Pancreas (tissue), 10 donors: ENCODE measurements at regions not wholly inside any gene's neighbourhood (a gene's known extent, or its start where the extent isn't known, plus 50 kb on each side); places are given as distances from the start of the nearest gene placed in this dataset.
"Not testable (repeated sequence)": the region's sequence is repeated elsewhere in the genome, so short reads cannot be mapped to it uniquely, and the experiment has no call there.

ENCODE experiments used
- ATAC-seq, 4 donors: fragments of 200-7000 bp; cut with Tn5 transposase; one replicate each; pipeline versions ENCODE4 v1.8.0 to v1.9.1; 2020; ENCODE audit warnings: mild to moderate bottlenecking in 4 of 4, moderate library complexity in 4 of 4
- DNase-seq, 6 donors: peaks; one replicate each; pipeline ENCODE4 v3.0.0-alpha.2; 2020
- FAIRE-seq: peaks from 2 replicates; lab custom pipeline; 2012; peaks lifted over from hg19 to GRCh38; lab: Jason Lieb, UNC
- H3K27ac ChIP-seq, 4 donors: fragments of 200-600 bp; sonication (generic); 1 replicate in 3 of 4; 2 replicates in 1 of 4; pipeline versions ENCODE4 v1.5.0 to v1.8.0; 2020
- H3K27me3 ChIP-seq, 4 donors: fragments of 200-600 bp; one replicate each; pipeline ENCODE4 v1.8.0; 2021
- H3K36me3 ChIP-seq, 3 donors: fragments of 200-600 bp; sonication (generic) in 1 of 3; one replicate each; pipeline versions ENCODE4 v1.5.0 to v1.8.0; 2020 to 2021
- H3K4me1 ChIP-seq, 3 donors: fragments of 200-600 bp; one replicate each; pipeline ENCODE4 v1.8.0; 2021
- H3K4me3 ChIP-seq, 4 donors: fragments of 200-600 bp; sonication (generic) in 2 of 4; one replicate each; pipeline versions ENCODE4 v1.5.0 to v1.8.0; 2020 to 2021
- H3K9me3 ChIP-seq, 4 donors: fragments of 200-600 bp; one replicate each; pipeline ENCODE4 v1.8.0; 2021
- WGBS, 2 donors: extraction: QIAGEN DNeasy Blood & Tissue Kit; methylation state at CpG; one replicate each; pipeline ENCODE4 v1.1.7; 2013; 5-methylcytosine and 5-hydroxymethylcytosine counted together
- intact Hi-C, 3 donors: fragments of 100-400 bp; cut with DNase I; formaldehyde crosslinking; loops; one replicate each; pipeline versions ENCODE4 v1.11.1 to v1.14.2; 2022
- TF ChIP-seq, protein P1 (sequence below), 4 donors: fragments of 200-600 bp; sonication (generic) in 3 of 4; IDR thresholded peaks; one replicate each; pipeline versions ENCODE4 v1.5.0 to v1.8.0; 2021; ENCODE audit warnings: antibody characterized with exemption in 4 of 4
- donor health status: healthy with polysubstance abuse.
- donor health status: DM: no; HTN: no; CAD: no; lungs with moderate emphysema.
- donor health status: DM: no; HTN: no; CAD: no.
- donor health status: control.
- donor health status: control.
- donor health status: Bipolar disorder and iron deficiency.
- donor health status: DM: yes; HTN: yes; CAD: no.
- donor health status: DM: no; HTN: no; CAD: no.
- donor health status: DM: no; HTN: no; CAD: no.
- donor health status: DM: yes; HTN: yes; CAD: no.

DNA sequence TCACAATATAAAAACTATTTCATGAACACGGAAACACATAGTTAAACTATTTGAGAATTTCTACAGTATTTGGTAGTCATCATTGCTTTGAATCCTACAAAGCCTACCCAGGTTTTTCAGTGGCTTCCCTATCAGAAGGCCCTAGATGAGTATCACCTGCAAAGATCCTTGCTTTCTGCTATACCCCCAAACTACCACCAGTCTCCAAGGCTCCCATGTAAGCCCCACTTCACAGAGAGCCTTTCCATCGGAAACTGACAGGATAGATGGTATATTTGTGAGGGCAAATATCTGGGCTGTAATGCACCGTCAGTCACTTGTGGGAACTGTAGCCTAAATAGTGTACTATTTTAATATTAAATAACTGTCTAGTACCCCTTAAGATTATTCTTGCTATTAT is 674.3 kb downstream of the BRINP3 start:
- no peak for FAIRE-seq
- no peak for DNase-seq
- WGBS, 2 donors, result 42 to 43% methylated on average over 2 of the region's 3 CpGs
- no peaks in the 10 kb centered on the region for H3K9me3 ChIP-seq
- no peaks in the 10 kb centered on the region for H3K4me1 ChIP-seq
- intact Hi-C loops, result no loop called here
- H3K36me3 ChIP-seq, result no peaks in the 10 kb centered on the region
- no peak overlapping the region for H3K27ac ChIP-seq
- ATAC-seq, result no peak
- TF ChIP-seq, protein P1, sequence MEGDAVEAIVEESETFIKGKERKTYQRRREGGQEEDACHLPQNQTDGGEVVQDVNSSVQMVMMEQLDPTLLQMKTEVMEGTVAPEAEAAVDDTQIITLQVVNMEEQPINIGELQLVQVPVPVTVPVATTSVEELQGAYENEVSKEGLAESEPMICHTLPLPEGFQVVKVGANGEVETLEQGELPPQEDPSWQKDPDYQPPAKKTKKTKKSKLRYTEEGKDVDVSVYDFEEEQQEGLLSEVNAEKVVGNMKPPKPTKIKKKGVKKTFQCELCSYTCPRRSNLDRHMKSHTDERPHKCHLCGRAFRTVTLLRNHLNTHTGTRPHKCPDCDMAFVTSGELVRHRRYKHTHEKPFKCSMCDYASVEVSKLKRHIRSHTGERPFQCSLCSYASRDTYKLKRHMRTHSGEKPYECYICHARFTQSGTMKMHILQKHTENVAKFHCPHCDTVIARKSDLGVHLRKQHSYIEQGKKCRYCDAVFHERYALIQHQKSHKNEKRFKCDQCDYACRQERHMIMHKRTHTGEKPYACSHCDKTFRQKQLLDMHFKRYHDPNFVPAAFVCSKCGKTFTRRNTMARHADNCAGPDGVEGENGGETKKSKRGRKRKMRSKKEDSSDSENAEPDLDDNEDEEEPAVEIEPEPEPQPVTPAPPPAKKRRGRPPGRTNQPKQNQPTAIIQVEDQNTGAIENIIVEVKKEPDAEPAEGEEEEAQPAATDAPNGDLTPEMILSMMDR (IDR thresholded peaks at IDR 0.05), result no peak
- no peak overlapping the region for H3K4me3 ChIP-seq
- H3K27me3 ChIP-seq, result no peaks in the 10 kb centered on the region

DNA sequence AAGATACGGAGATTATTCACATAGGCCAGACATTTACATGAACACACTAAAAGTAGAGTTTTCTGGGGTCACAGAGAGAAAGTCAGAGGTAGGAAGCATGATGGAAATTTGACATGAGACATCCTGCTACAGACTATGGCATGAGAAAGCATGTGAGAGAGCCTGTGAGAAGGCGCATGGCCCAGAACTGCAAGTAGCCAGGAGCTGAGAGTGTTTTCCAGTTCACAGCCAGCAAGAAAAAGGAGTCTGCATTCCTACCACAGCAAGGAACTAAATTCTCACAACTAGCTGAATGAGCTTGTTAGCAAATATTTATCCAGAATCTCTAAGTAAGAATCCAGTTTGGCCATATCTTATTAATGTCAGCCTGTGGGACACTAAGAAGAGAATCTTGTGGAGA is 673.3 kb downstream of the BRINP3 start:
- no peaks in the 10 kb centered on the region for H3K4me1 ChIP-seq
- TF ChIP-seq, protein P1 (IDR thresholded peaks at IDR 0.05), result no peak
- no peak overlapping the region for H3K4me3 ChIP-seq
- no peak for FAIRE-seq
- H3K27me3 ChIP-seq, result no peaks in the 10 kb centered on the region
- H3K9me3 ChIP-seq, result no peaks in the 10 kb centered on the region
- H3K36me3 ChIP-seq, result no peaks in the 10 kb centered on the region
- ATAC-seq, result no peak
- DNase-seq, result no peak
- intact Hi-C loops, result no loop called here
- H3K27ac ChIP-seq, result no peak overlapping the region
- WGBS, 2 donors, result 87 to 88% methylated on average over 2 of the region's 2 CpGs

DNA sequence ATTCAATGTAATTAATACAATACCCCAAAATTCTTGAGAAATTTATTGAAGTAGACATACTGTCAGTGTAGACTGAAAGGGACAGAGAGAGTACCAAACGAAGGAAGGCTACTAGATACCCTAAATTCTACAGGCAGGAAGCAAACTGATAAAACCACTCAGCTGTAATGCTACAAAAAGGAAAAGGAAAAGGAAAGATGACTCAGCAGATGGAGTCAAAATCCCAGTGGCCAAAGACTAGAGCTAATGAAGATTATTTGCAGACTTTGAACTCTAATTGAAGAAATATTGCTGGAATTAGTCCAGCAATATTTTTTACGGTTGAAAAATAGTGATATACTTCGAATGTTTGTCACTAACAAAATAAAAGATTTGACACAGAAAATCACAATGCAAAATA is 671.9 kb downstream of the BRINP3 start:
- TF ChIP-seq, protein P1 (IDR thresholded peaks at IDR 0.05), result no peak
- FAIRE-seq (no peak), DNase-seq (no peak), ATAC-seq (no peak)
- H3K4me3 ChIP-seq, result no peak overlapping the region
- H3K27me3 ChIP-seq, result no peaks in the 10 kb centered on the region
- intact Hi-C loops, result no loop called here
- no peak overlapping the region for H3K27ac ChIP-seq
- no peaks in the 10 kb centered on the region for H3K9me3 ChIP-seq
- WGBS, 2 donors, result 49 to 61% methylated on average over 3 of the region's 3 CpGs
- H3K36me3 ChIP-seq, result no peaks in the 10 kb centered on the region
- H3K4me1 ChIP-seq, result no peaks in the 10 kb centered on the region

DNA sequence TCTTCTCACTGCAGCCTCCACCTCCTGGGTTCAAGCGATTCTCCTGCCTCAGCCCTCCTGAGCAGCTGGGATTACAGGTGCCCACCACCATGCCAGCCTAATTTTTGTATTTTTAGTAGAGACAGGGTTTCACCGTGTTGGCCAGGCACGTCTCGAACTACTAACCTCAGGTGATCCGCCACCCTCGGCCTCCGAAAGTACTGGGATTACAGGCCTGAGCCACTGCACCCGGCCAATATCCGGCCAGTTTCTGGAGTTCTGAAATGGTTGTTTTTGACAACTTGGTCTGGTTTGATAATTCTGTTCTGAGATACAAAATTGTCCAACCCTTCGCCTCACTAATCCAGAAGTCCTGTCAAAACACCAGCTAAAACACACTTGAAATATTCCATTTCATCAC is 667.0 kb downstream of the BRINP3 start:
- intact Hi-C loops, H3K4me3 ChIP-seq, H3K4me1 ChIP-seq, FAIRE-seq, H3K27me3 ChIP-seq, ATAC-seq, H3K27ac ChIP-seq, H3K9me3 ChIP-seq, DNase-seq, H3K36me3 ChIP-seq: not testable (repeated sequence)
- WGBS, 2 donors, result 91 to 93% methylated on average over 10 of the region's 10 CpGs

DNA sequence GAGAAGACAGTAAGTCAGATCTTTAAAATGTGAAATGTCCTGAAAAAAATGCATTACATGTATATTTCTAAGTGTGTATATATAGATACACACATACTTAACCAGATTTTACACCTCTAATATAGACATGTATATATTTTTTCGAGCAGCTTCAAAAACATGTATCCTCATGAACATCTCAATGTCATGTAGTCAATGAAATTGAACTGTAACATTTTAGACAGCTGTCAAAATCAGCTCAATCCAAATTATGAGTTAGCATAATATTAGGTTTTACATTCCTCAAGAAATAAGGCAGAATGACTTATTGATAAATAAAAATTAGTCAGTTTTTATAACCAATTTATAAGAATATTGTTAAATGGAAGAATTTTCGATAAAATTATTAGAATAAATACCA is 665.7 kb downstream of the BRINP3 start:
- no peak for DNase-seq
- Histone ChIP-seq H3K9me3 (no peaks in the 10 kb centered on the region), H3K36me3 (no peaks in the 10 kb centered on the region), H3K4me3 (no peak overlapping the region), H3K4me1 (no peaks in the 10 kb centered on the region), H3K27me3 (no peaks in the 10 kb centered on the region), H3K27ac (no peak overlapping the region)
- WGBS, 2 donors, result 50 to 71% methylated on average over 2 of the region's 2 CpGs
- FAIRE-seq, result peak; percentile 41
- ATAC-seq, result no peak
- intact Hi-C loops, result no loop called here
- TF ChIP-seq, protein P1 (IDR thresholded peaks at IDR 0.05), result no peak

DNA sequence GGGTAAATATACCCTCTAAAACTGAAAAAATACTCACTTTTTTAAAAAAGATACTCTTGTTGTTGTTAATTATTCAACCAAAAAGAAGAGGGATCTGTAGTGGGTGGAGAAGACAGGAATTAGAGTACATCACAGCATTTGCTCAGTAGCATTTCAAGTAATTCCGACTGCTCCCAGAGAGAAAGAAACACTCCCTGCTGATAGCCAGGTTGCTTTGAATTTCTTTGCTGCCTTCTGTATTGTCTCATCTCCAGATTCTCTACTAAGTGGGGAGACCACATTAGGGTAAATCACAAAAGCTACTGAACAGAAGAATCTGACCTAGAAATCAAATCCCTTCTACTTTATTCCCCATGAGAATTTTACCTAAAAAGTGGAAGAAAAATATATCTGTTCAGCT is 661.1 kb downstream of the BRINP3 start:
- no peaks in the 10 kb centered on the region for H3K9me3 ChIP-seq
- no peak overlapping the region for H3K27ac ChIP-seq
- TF ChIP-seq, protein P1 (IDR thresholded peaks at IDR 0.05), result no peak
- FAIRE-seq (no peak), ATAC-seq (no peak), DNase-seq (no peak)
- WGBS, 2 donors, result 66 to 84% methylated on average over 1 of the region's 1 CpG
- no peak overlapping the region for H3K4me3 ChIP-seq
- H3K27me3 ChIP-seq, result no peaks in the 10 kb centered on the region
- no peaks in the 10 kb centered on the region for H3K4me1 ChIP-seq
- H3K36me3 ChIP-seq, result no peaks in the 10 kb centered on the region
- intact Hi-C loops, result no loop called here
